ENCODE measurements at regions not wholly inside any gene's neighbourhood (a gene's known extent, or its start where the extent isn't known, plus 50 kb on each side); places are given as distances from the start of the nearest gene placed in this dataset.

GRCh38 chr2:60644951-60645350 is 91.5 kb upstream of the BCL11A start:
- intact Hi-C loops (cut with micrococcal nuclease) = no loop called here
- H3K4me2 ChIP-seq (ENCODE audit: insufficient read depth, low read length) = no peak overlapping the region
- no peaks in the 10 kb centered on the region for H3K36me3 ChIP-seq (ENCODE audit: control insufficient read depth, insufficient read depth, low read length)
- no peak overlapping the region for H2AFZ ChIP-seq (ENCODE audit: low read depth, low read length)
- no peaks in the 10 kb centered on the region for H3K4me1 ChIP-seq (replicated peaks in 1 of 2; ENCODE audit: control insufficient read depth in 2 of 2, insufficient read depth in 2 of 2, low read length in 2 of 2)
- H4K20me1 ChIP-seq (replicated peaks; ENCODE audit: control insufficient read depth, insufficient read depth, low read length) = no peaks in the 10 kb centered on the region
- H3K9me3 ChIP-seq (replicated peaks; ENCODE audit: control insufficient read depth, insufficient read depth, low read depth, low read length) = no peaks in the 10 kb centered on the region
- no peak for DNase-seq (ENCODE audit: extremely low read depth in 1 of 4, low spot score in 3 of 4)
- ATAC-seq = no peak
- CTCF ChIA-PET (ENCODE audit: low intra/inter-chr PET ratio) = no interaction called here
- no peak overlapping the region for H3K27ac ChIP-seq (ENCODE audit: extremely low read depth, low read depth, low read length)
- BruUV-seq (replicated peaks) = no TSS peak
- WGBS (ENCODE audit: insufficient coverage, low coverage, missing lambda C conversion rate) = 1% methylated on average over 6 of the region's 6 CpGs
- in situ Hi-C loops (cut with MboI) = no loop called here
- H3K9me1 ChIP-seq (ENCODE audit: control insufficient read depth, insufficient read depth, low read length) = no peaks in the 10 kb centered on the region
- peaks cover 0 to 9% of the 10 kb centered on the region in 2 experiments; a peak in 3 of 5 replicates for H3K27me3 ChIP-seq (ENCODE audit: control insufficient read depth in 2 of 2, insufficient read depth in 2 of 2, low read length in 2 of 2)
- no peak overlapping the region for H3K4me3 ChIP-seq
- POLR2A ChIA-PET = no interaction called here
- no peak overlapping the region for H3K9ac ChIP-seq (ENCODE audit: insufficient read depth in 1 of 2, low read depth in 2 of 2, low read length in 2 of 2)
- no peaks in the 10 kb centered on the region for H3K79me2 ChIP-seq (ENCODE audit: control insufficient read depth, insufficient read depth, low read length)
- FAIRE-seq = no peak
- TF ChIP-seq SRSF3 (IDR thresholded peaks at IDR 0.05; ENCODE audit: insufficient read depth, low read length) (no peak), RAD21 (CRISPR knock-in tag; conservative IDR thresholded peaks at IDR 0.05 in 1 of 2, IDR thresholded peaks at IDR 0.05 in 1 of 2) (no peak), ZFP30 (CRISPR knock-in tag; IDR thresholded peaks at IDR 0.05; ENCODE audit: borderline replicate concordance) (no peak), SMAD3 (CRISPR knock-in tag; conservative IDR thresholded peaks at IDR 0.05) (no peak), ZBTB26 (CRISPR knock-in tag; IDR thresholded peaks at IDR 0.05) (no peak), PTBP1 (IDR thresholded peaks at IDR 0.05; ENCODE audit: low read depth, low read length) (no peak), ZC3H8 (IDR thresholded peaks at IDR 0.05) (no peak), HMBOX1 (IDR thresholded peaks at IDR 0.05) (no peak), SREBF2 (CRISPR knock-in tag; IDR thresholded peaks at IDR 0.05) (no peak), HNRNPH1 (optimal IDR thresholded peaks at IDR 0.05; ENCODE audit: low read depth, low read length) (no peak), ZNF445 (CRISPR knock-in tag; IDR thresholded peaks at IDR 0.05; ENCODE audit: low read depth) (no peak), ZNF512 (tag; IDR thresholded peaks at IDR 0.05) (no peak), ZNF184 (CRISPR knock-in tag; IDR thresholded peaks at IDR 0.05) (no peak), STAT6 (CRISPR knock-in tag; IDR thresholded peaks at IDR 0.05) (no peak), ZNF586 (CRISPR knock-in tag; conservative IDR thresholded peaks at IDR 0.05) (no peak), KLF6 (CRISPR knock-in tag; IDR thresholded peaks at IDR 0.05; ENCODE audit: borderline replicate concordance) (no peak)

Data from K562 (cell line).